Occipital lobe (tissue), 1 donor: ENCODE measurements at regions not wholly inside any gene's neighbourhood (a gene's known extent, or its start where the extent isn't known, plus 50 kb on each side); places are given as distances from the start of the nearest gene placed in this dataset.

Experiments
- DNase-seq: peaks from one replicate; lab custom pipeline; 2025; lab: John Stamatoyannopoulos, UW

DNA sequence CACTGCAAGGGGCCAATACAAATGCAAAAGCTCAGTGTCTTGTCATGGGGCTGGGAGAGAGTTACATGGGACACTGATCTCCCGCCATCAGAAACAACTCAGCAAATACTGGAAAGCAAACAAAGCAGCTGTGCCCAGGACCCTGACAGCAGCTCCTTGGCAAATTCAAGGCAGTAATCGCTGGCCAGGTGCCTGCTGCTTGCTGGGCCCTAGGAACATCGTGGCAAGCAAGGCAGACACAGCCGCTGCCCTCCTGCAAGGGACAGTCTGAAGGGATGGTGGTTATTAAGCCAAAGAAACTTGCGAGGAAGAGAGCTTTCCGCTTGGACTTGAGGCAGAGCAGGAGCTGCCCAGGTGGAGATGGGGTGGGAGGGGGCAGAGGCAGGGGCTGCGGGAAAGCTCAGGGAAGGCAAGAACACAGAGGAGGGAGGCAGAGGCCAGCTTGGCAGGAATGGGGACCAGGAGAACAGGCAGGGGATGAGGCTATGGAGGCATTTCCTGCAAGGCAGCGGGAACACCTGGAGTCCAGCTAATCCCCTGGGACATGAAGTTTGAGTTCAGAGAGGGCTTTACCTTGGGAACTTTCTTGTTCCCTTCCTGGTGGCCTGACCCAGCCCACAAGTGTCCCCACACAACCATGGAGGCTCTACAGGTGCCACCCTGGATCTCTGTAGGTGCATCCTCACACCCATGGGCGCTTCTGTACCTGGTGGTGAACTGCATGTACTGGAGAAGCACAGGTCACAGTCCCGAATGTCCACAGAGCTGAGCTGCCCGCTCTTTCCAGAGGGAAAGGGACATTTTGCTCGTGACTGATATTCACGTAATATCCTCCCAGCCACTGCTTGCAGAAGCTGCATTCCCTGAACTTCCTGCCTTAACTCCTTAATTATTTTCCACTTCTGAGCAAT lies 78.7 kb upstream of the ATP2B2 start:
- no peak for DNase-seq

DNA sequence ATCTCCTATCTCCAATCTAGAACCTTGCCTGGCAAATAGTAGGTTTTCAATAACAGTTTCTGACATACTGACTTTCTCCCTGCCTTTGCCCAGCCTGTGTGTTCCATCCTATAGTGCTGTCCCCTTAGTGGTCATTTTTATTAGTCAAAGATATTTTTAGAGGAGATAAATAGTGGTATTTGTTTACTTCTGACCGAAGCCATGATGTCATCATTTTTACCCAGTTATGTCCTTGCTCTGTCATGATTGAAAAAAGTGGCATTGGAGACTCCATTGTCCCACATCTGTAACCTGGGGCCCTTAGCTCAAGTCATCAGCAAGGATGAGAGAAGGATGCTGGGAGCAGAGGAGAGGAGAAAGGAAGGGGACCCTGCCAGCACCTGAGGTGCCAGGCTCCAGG lies 80.6 kb upstream of the ATP2B2 start:
- no peak for DNase-seq

DNA sequence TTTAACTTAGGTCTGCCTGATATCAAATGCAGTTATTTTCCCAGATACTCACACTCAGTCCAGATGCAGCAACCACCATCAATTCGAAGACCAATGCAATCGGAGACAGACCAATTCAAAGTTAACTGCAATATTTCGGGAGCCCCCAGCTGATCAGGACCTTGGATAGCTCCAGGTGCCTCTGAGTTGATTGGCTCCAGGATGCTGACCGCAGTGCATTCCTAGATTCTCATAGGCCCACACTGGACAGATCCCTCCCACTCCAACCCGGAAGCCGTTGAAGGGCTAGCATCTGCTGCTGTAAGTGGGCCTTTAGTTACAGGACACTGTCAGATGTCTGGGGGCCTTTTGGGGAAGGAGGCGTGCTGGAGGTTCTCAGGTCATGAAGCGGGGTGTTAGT lies 89.5 kb upstream of the ATP2B2 start:
- DNase-seq = no peak

DNA sequence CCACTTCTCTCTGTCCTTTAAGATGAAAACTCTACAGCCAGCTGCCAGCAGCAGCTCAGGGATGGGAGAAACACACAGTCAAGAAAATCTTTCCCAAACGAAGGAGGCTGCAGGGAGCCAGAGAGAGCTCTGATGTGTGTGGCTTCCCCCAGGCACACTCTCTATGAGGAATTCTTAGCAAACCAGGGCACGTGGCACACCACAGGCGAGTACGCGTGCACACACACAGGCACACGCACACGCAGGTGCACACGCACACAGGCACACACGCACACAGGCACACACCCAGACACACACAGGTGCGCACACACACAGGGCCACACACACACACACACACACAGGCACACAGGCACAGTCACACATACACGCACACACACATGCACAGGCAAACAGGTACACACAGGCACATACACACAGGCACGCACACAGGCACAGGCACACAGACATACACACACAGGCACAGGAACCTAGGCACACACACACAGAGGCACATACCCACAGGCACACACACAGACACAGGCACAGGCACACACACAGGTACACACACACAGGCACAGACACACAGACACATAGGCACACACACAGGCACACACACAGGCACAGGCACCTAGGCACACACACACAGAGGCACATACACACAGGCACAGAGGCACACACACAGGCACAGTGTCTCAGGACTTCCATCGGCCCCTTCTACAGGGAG lies 91.5 kb upstream of the ATP2B2 start:
- DNase-seq = peak; percentile 38

DNA sequence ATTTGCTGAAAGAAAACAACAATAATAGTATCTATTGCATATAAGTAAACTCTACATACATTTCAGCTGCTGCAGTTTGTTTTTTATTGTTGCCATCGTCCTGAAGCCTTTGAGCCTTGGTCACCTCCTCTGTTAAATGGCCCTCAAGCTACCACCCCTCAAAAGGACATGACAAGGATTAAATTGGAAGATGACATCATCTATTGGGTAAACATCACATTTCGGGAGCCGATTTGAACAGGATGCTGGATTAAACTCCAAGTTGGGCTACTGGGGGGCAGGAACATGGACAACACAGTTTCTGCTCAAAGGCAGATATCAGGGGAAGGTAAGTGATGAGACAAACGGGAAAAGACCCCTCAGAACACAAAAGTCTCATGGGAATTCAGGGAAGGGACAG lies 92.3 kb upstream of the ATP2B2 start:
- no peak for DNase-seq

DNA sequence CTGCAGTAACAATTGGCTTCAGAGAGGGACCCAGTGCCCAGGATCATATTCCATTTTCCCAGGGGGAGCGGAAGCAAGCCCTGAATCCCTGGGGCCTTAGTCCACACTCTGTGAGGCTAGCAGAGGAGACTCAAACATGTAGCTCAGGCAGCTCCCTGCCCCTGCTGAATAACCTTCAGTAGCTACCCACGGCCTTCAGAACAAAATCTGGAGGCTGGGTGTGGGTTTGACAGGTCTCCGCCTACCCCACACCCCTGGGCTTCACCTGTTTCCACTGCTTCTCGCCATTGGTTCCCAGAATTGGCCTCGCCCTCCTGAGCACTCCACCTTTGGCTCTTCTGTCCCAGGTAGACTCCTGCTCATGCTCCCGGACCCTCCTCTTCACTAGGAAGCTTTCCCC lies 93.6 kb upstream of the ATP2B2 start:
- no peak for DNase-seq

DNA sequence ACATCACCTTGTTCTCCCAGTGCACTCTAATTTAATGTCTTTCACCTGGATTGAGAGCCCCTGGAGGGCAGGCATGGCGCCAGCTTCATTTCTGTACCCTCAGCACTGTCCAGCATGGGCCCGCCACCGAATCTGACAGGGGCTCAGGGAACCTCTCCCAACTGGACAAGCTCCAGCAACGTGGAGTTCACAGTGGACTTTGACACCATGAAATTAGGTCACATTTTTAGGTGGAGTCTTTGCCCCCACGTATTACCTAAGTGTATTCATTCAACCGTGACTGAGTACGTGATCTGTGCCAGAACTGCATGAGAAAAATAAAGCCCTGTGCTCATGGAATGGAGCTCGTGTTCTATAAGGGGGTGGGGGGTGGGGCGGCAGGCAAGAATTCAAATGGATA lies 94.1 kb upstream of the ATP2B2 start:
- no peak for DNase-seq

DNA sequence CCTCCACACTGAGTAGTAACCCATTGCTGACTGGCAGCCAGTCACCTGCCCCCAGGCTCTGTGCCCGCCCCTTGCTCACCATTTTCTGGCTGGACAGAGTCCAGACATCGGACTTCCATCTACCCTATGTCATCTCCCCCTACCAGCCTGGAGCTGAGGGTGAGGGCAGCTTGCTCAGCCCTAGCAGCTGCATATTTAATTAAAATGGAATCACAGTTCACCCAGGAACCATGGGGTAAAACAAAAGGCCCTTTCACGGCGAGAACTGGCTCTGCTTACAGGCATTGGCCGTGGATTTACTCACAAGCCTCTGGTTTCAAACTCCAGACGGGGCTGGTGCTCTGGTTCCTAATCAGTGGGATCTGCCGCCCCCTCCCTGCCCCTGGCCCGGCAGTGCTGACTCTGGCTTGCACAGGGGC lies 94.9 kb upstream of the ATP2B2 start:
- peak; percentile 30 for DNase-seq

DNA sequence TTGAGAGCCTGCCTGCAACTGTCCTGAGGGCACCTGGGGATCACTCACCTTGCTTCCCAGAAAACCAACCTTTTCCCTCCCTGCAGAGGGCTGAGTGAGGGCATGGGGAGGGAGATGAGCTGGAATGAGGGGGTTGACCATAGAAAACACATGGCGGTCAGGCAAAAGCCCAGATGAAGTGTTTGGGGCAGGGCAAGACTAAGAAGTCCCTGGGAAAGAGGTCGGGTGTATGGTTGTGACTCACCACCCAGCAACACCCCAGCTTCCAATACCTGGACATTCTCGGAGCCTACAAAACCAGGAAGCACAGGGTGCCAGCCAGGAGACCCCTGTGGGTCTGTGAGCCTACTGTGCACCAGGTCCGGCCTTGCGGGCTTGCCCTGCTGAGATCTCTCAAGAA lies 95.3 kb upstream of the ATP2B2 start:
- DNase-seq = no peak

DNA sequence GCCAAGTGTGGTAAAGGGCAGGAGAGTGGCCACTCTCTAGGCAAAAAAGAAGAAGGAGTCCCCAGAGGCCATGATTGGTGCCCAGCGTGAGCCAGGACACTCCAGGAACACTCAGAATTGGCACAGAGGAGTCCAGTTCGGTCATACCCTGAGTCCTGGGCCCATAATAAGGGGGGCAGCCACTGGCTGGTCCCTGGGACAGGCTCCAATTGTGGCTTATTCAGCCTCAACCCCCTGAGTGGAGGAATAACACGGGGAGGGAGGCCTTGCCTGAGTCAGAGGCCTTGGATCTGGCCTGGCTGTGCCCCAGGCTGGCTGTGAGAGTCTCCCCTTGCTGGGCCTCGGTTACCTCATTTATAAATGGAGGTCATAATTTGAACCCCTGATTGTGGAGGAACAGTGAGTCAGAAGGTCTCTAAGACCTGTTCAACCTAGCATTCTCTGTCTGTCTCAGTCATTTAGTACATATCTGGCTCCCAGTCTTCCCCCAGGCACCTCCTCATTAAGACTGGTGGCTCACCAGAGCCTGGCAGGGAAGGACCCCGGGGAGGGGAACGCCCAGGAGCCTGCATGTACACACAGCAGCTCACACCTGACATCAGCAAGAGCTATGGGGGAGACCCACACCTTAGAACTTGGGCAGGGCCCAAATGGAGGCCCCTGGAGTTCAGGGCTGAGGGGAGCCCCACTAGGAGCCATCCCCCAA lies 95.9 kb upstream of the ATP2B2 start:
- peak; percentile 50 for DNase-seq

DNA sequence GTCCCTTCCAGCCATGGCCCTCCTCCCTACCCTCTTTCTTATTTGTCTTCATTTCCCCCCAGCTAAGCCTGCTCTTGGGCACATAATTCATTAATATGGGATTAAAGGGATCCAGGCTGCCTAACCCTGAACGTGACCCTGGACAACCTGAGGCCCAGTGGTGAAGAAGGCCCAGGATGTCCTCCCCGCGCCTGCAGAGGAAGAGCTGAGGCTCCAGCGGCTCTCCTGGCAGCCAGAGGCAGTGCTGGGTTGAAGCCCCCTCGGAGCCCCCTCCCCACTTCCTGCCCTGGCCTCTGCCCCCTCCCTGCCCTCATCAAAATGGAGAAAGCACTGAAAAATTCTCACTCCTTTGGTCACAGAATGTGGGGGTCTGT lies 96.5 kb upstream of the ATP2B2 start:
- no peak for DNase-seq

DNA sequence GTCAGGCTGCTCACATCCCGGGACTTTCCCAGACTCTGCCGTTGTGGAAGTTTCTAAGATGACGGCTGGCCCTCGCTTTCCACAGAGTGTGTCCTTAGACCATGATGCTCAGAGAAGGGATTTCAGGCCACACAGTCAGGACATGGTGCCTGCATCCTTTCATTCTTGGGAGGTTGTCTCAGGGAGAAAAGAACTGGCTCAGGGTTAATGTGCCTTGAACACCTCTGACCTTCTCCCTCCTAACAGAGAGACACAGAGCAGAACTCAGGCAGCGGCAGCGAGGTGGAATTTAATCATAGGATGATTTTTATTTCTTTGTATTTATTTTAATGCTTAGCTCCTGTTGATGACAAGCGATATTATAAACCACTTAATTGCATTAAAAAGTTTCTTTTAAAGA lies 96.9 kb upstream of the ATP2B2 start:
- DNase-seq = no peak

DNA sequence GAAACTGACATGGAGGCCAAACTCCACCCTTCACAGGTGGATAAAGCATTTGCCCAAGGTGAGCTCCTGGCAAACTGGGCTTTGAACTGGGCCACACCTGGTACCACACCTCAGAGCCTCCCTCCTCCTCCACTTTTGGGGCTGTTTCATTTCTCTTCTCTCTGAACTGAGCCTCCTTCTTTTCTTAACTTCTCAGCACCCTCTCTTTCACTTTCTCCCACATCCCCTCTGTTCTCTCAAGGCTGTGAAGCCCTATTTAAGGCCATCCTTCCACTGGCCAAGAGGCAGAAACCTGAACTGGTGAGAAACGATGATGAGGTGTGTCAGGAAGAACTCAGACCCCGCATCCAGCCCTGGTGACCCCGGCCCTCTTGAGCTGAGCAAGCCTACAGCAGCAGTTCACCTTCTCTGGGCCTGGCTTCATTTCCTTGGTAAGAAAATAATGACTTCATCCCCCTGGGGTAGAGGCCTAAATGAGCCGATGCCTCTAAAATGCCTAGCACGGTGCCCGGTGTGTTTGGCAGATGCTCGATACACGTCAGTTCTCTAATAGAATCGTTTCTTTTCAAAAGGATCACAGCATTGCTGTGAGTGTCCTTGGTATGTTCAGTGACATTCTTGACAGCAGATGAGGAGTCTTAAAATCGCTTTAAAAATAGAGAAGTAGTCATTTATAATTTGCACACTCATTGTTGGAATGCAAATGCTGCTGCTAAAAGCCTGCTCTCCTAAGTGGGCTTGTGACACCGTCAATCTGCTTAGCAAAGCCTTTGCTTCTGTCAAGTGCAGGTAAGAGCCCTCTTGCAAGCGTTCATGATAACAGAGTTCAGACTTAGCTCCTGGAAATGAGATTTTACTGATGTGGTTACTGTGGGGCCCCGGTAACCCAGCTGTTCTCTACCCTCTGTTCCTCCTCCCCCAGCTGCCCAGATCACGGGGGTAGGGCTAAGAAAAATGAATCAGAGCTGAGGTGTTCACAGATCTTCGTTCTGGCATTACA lies 97.7 kb upstream of the ATP2B2 start:
- no peak for DNase-seq

DNA sequence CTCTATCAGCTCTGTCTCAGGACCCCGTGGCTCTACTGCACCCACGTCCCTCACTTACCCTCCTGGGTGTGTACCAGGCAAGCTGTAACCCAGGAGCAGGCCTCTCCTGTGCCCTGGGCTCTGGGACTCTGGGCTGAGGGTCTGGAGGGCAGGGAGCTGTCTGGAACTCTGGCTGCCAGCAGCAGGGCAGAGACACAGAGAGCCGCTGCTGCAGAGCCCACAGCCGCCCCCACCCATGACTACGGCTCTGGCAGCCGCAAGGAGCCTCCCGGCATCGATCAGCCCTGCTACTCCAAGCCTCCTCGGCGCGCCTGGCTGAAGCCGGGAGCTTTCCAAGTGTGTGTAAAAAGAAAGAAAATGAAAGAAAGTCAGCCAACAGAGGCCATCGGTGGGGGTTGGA lies 103.7 kb upstream of the ATP2B2 start:
- DNase-seq = no peak

DNA sequence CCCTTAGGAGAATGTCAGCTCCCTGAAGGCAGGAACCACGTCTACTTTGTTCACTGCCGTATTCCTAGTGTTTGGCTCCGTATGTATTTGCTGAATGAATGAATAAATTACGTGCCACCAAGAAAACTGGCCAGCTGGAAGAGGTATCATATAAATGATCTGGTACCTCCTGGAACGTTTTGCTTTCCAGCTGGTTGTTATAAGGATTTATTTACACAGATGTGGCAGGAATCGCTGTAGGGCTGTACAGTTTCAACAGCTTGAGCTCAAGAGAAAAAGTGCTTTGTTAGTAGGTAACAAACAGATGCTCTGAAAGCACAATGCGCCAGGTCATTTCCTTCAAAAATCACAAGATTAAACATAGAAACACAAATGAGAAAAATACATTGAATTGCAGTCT lies 108.8 kb upstream of the ATP2B2 start:
- DNase-seq = no peak

DNA sequence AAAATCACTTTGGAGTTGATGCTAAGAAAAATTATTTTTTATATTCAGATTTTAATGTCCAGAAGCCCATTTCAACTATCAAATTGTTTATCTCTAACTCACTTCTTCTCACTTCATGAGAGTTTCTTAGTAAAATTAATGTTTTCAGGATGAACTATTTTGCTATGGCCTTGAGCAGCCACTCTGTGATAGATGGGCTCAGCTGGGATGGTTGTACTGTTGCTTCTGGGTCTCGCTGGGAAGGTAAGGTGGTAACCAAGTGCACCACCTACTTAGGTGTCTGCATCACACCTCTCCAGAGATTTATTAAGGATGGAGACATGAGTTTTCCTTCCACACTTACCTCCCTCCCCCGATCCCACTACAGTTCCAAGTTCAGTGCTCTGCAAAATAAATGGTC lies 110.3 kb upstream of the ATP2B2 start:
- no peak for DNase-seq

DNA sequence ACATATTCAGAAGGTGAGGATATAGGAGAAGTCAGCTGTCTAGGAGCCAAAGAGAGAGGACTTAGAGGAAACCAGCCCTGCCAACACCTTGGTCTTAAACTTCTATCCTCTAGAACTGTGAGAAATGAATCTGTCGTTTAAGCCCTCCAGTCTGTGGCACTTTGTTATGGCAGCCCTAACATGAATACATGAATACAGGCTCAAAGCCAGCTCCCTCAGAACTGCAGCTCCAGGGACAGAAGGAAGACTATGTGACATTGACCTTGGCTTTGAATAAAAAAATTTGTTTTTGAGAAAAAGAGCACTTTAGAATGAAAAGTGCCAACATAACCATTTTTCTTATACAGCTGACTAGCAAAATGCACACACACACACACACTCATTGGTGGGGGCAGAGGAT lies 110.9 kb upstream of the ATP2B2 start:
- no peak for DNase-seq

DNA sequence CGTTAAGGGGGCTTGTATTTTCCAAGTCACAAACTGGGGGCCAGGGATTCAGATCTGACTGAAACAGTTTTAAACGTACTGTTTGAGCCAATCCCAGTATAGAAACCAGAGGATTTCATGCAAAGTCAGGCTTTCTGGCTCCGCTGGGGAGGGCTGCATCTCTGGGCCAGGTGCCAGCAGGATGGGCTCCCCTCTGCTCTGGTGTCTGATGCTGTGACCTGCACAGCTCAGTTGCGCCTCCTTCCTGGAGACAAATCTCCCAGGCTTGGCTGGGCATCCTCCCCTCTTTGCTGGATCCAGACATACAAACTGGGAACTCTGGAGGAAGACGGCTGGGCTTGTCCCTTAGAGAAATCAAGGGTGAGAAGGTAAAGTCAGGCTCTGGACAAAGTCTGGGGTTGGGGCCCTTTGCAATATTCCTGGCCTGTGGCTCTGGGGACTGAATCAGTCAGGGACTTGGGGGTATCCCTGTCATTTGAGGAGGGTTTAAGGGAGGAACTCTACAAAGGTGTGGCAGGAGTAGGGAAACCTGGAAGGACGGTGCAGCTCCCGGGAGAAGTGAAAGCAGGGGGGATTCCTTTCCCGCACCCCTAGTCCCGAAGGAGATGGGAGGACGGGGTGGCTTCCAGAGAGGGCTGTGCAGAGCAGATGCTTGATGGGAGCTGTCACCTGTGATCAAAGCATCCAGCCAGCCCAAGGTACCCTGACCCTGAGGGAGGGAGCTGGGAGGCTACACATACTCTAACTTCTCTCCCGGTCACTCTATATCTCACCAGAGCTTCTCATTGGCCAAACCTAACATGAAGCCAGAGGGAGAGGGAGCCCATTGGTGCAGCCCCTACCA lies 114.8 kb upstream of the ATP2B2 start:
- no peak for DNase-seq

DNA sequence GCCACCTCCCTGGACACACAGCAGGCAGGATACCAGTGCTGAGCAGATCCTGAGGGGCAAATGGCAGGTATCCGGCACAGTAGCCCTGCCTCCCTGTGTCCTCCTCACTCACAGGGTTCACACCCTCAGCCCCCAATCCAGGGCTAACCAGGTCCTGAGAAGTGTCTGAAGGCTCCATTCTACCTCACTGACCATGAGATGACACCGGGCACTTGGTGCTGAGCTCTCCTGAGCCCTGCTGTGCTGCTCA lies 115.4 kb upstream of the ATP2B2 start:
- DNase-seq = no peak

DNA sequence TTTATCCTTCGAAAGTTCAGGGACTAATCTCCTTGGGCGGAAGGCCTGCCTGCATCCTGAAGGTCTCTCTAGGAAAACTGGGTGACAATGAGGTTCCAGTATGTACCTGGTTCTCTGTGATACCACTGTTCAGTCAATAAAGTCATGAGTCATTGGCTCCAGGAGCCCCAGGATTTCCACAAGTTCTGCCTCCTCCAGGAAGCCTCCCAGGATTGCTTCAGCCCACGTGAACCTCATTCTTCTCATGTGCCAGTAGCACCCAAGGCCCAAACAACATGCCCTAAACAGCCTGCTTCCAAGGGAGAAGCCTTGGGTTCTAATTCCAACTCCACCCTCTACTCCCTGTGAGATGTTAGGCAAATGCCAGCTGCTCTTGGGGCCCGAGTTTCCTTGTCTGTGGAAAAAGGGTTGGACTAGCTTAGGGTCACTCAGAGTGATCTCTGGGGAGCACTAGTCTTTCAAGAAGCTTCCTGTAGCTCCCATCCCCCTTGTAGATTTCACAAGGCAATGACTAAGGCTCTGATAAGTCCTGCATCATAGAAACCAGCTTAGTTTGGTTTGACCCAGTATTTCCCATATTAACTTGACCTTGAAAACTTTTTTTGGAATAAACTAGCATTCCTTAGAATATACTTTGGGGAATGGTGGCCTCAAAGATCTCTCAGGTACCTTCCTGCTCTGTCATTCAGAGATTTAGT lies 118.3 kb upstream of the ATP2B2 start:
- DNase-seq = no peak
